Neuronal stem cell (in vitro differentiated cells): ENCODE measurements at regions not wholly inside any gene's neighbourhood (a gene's known extent, or its start where the extent isn't known, plus 50 kb on each side); places are given as distances from the start of the nearest gene placed in this dataset.

ENCODE experiments used
- DNase-seq: peaks from one replicate; pipeline ENCODE4 v3.0.0-alpha.2; 2013; ENCODE audit warnings: low spot score
- H2AFZ ChIP-seq: one replicate; pipeline ENCODE4 v1.6.1; 2013; ENCODE audit warnings: mild to moderate bottlenecking, low read length, inconsistent platforms
- H2AK5ac ChIP-seq: 2 replicates; pipeline ENCODE4 v1.6.1; 2013; ENCODE audit warnings: low read depth, mild to moderate bottlenecking, inconsistent platforms, low read length, moderate library complexity, mixed read lengths
- H2BK120ac ChIP-seq: 2 replicates; pipeline ENCODE4 v1.6.1; 2013; ENCODE audit warnings: low read depth, mild to moderate bottlenecking, inconsistent platforms, low read length, moderate library complexity, mixed read lengths
- H2BK12ac ChIP-seq: one replicate; pipeline ENCODE4 v1.6.1; 2013; ENCODE audit warnings: low read length, inconsistent platforms
- H2BK15ac ChIP-seq: 2 replicates; pipeline ENCODE4 v1.6.1; 2013; ENCODE audit warnings: mild to moderate bottlenecking, low read length, inconsistent platforms, mixed read lengths
- H2BK5ac ChIP-seq: one replicate; pipeline ENCODE4 v1.6.1; 2013; ENCODE audit warnings: inconsistent platforms, mild to moderate bottlenecking, low read length, moderate library complexity
- H3K14ac ChIP-seq: one replicate; pipeline ENCODE4 v1.6.1; 2013; ENCODE audit warnings: low read length, inconsistent platforms
- H3K18ac ChIP-seq: 2 replicates; pipeline ENCODE4 v1.6.1; 2013; ENCODE audit warnings: low read length, inconsistent platforms
- H3K23ac ChIP-seq: 2 replicates; pipeline ENCODE4 v1.6.1; 2013; ENCODE audit warnings: low read depth, mild to moderate bottlenecking, mixed read lengths, low read length, inconsistent platforms; ENCODE audit not compliant: poor library complexity
- H3K27ac ChIP-seq: replicated peaks from 3 replicates; pipeline ENCODE4 v1.5.1; 2013; ENCODE audit warnings: low read length, inconsistent platforms
- H3K27me3 ChIP-seq, 3 experiments: 2 replicates each; pipeline ENCODE4 v1.6.1; 2013; ENCODE audit warnings: low read length in 3 of 3, mild to moderate bottlenecking in 2 of 3, inconsistent platforms in 1 of 3, low read depth in 1 of 3, mixed read lengths in 1 of 3, moderate library complexity in 1 of 3; ENCODE audit not compliant: control insufficient read depth in 3 of 3, insufficient read depth in 3 of 3
- H3K36me3 ChIP-seq, 2 donors: replicated peaks in 1 of 2; 2 replicates each; pipeline ENCODE4 v1.6.1; 2013; ENCODE audit warnings: low read length in 2 of 2; ENCODE audit not compliant: control insufficient read depth in 2 of 2, insufficient read depth in 2 of 2
- H3K4ac ChIP-seq: 2 replicates; pipeline ENCODE4 v1.6.1; 2013; ENCODE audit warnings: inconsistent platforms, mild to moderate bottlenecking, low read length, moderate library complexity
- H3K4me1 ChIP-seq, 2 donors: 1 replicate in 1 of 2; 2 replicates in 1 of 2; pipeline ENCODE4 v1.6.1; 2013; ENCODE audit warnings: low read length in 2 of 2, low read depth in 1 of 2; ENCODE audit not compliant: control insufficient read depth in 2 of 2, insufficient read depth in 1 of 2
- H3K4me2 ChIP-seq: one replicate; pipeline ENCODE4 v1.6.1; 2013; ENCODE audit warnings: mild to moderate bottlenecking, low read length, inconsistent platforms; ENCODE audit not compliant: insufficient read depth, poor library complexity, severe bottlenecking
- H3K4me3 ChIP-seq, 2 donors: 2 replicates each; pipeline ENCODE4 v1.5.1; 2013; ENCODE audit warnings: low read length in 2 of 2, mild to moderate bottlenecking in 2 of 2, inconsistent platforms in 1 of 2, moderate library complexity in 1 of 2
- H3K79me1 ChIP-seq: one replicate; pipeline ENCODE4 v1.6.1; 2013; ENCODE audit warnings: low read depth, mild to moderate bottlenecking, inconsistent platforms, low read length, moderate library complexity
- H3K9ac ChIP-seq: one replicate; pipeline ENCODE4 v1.6.1; 2013; ENCODE audit warnings: mild to moderate bottlenecking, low read depth, low read length, inconsistent platforms; ENCODE audit not compliant: poor library complexity
- H3K9me3 ChIP-seq, 2 donors: replicated peaks in 1 of 2; 2 replicates each; pipeline versions ENCODE3 to v1.6.1; 2013; ENCODE audit warnings: low read length in 2 of 2, mild to moderate bottlenecking in 2 of 2, inconsistent platforms in 1 of 2, low read depth in 1 of 2, mixed read lengths in 1 of 2, moderate library complexity in 1 of 2; ENCODE audit not compliant: control insufficient read depth in 2 of 2, insufficient read depth in 1 of 2
- H4K8ac ChIP-seq: one replicate; pipeline ENCODE4 v1.6.1; 2013; ENCODE audit warnings: low read depth, mild to moderate bottlenecking, inconsistent platforms, low read length, moderate library complexity
- H4K91ac ChIP-seq: one replicate; pipeline ENCODE4 v1.6.1; 2013; ENCODE audit warnings: low read length, low read depth, mild to moderate bottlenecking, inconsistent platforms; ENCODE audit not compliant: poor library complexity
- WGBS, 2 donors: extraction: QIAGEN DNeasy Blood & Tissue Kit; methylation state at CpG; one replicate each; pipeline ENCODE4 v1.1.7; 2013; ENCODE audit warnings: missing lambda C conversion rate in 2 of 2, mixed read lengths in 1 of 2; ENCODE audit not compliant: insufficient read length in 2 of 2, insufficient replicate concordance in 1 of 2; ENCODE audit errors: extremely low coverage in 2 of 2; 5-methylcytosine and 5-hydroxymethylcytosine counted together

GRCh38 chr3:15998911-15999310, 175.6 kb upstream of the GALNT15 start:
- no peak for DNase-seq
- Histone ChIP-seq H3K4me1 (no peaks in the 10 kb centered on the region), H3K9ac (no peak overlapping the region), H2BK5ac (no peak overlapping the region), H4K8ac (no peak overlapping the region), H2BK120ac (no peak overlapping the region), H2AK5ac (no peak overlapping the region), H3K14ac (no peak overlapping the region), H3K79me1 (no peaks in the 10 kb centered on the region), H2AFZ (no peak overlapping the region), H3K9me3 (no peaks in the 10 kb centered on the region), H4K91ac (no peak overlapping the region), H3K23ac (no peak overlapping the region), H3K27me3 (no peaks in the 10 kb centered on the region), H3K4me3 (no peak overlapping the region), H2BK15ac (no peak overlapping the region), H3K18ac (no peak overlapping the region), H2BK12ac (no peak overlapping the region), H3K4ac (no peak overlapping the region), H3K36me3 (no peaks in the 10 kb centered on the region), H3K27ac (no peak overlapping the region), H3K4me2 (no peak overlapping the region)
- no CpG with 5 or more reads among the region's 3 CpGs for WGBS, 2 donors

- Histone ChIP-seq H4K8ac (no peak overlapping the region), H3K23ac (no peak overlapping the region), H2BK15ac (no peak overlapping the region), H3K18ac (no peak overlapping the region), H3K14ac (no peak overlapping the region), H3K4me1 (no peaks in the 10 kb centered on the region), H3K79me1 (no peaks in the 10 kb centered on the region), H3K9ac (no peak overlapping the region), H3K9me3 (peaks cover 0 to 3% of the 10 kb centered on the region in 2 donors), H3K4me3 (no peak overlapping the region), H4K91ac (no peak overlapping the region), H2AK5ac (no peak overlapping the region), H3K4ac (no peak overlapping the region), H2BK5ac (no peak overlapping the region), H2BK120ac (no peak overlapping the region), H3K27me3 (no peaks in the 10 kb centered on the region), H3K4me2 (no peak overlapping the region), H2BK12ac (no peak overlapping the region), H3K27ac (no peak overlapping the region), H3K36me3 (no peaks in the 10 kb centered on the region), H2AFZ (no peak overlapping the region)
- no peak for DNase-seq
- no CpG with 5 or more reads among the region's 3 CpGs for WGBS, 2 donors
These were observed 169.7 kb upstream of the GALNT15 start for GRCh38 chr3:16004812-16005211.

- WGBS, 2 donors, result no CpG with 5 or more reads among the region's 4 CpGs
- DNase-seq, result no peak
- no peaks in the 10 kb centered on the region for H3K36me3 ChIP-seq
- no peaks in the 10 kb centered on the region for H3K27me3 ChIP-seq
- no peak overlapping the region for H3K4ac ChIP-seq
- H2AK5ac ChIP-seq, result no peak overlapping the region
- no peak overlapping the region for H2BK120ac ChIP-seq
- H3K14ac ChIP-seq, result no peak overlapping the region
- H4K91ac ChIP-seq, result no peak overlapping the region
- H2BK12ac ChIP-seq, result no peak overlapping the region
- H3K4me1 ChIP-seq, result no peaks in the 10 kb centered on the region
- no peak overlapping the region for H2AFZ ChIP-seq
- no peak overlapping the region for H2BK5ac ChIP-seq
- no peak overlapping the region for H3K18ac ChIP-seq
- H3K4me2 ChIP-seq, result no peak overlapping the region
- peaks cover 0 to 3% of the 10 kb centered on the region in 2 donors for H3K9me3 ChIP-seq
- no peak overlapping the region for H3K23ac ChIP-seq
- H3K27ac ChIP-seq, result no peak overlapping the region
- no peaks in the 10 kb centered on the region for H3K79me1 ChIP-seq
- no peak overlapping the region for H2BK15ac ChIP-seq
- H4K8ac ChIP-seq, result no peak overlapping the region
- no peak overlapping the region for H3K4me3 ChIP-seq
- no peak overlapping the region for H3K9ac ChIP-seq
These were observed 163.1 kb upstream of the GALNT15 start for GRCh38 chr3:16011376-16011775.

GRCh38 chr3:16012086-16012485, 162.4 kb upstream of the GALNT15 start:
- H2BK120ac ChIP-seq, result no peak overlapping the region
- no peak overlapping the region for H2BK12ac ChIP-seq

More at GRCh38 chr3:16012086-16012485, 162.4 kb upstream of the GALNT15 start:
- H3K4me2 ChIP-seq, result no peak overlapping the region
- H3K18ac ChIP-seq, result no peak overlapping the region
- peaks cover 0 to 3% of the 10 kb centered on the region in 2 donors for H3K9me3 ChIP-seq
- H4K8ac ChIP-seq, result no peak overlapping the region
- no peak overlapping the region for H3K4me3 ChIP-seq
- no peak overlapping the region for H2AK5ac ChIP-seq
- no peak overlapping the region for H3K14ac ChIP-seq
- H3K27ac ChIP-seq, result no peak overlapping the region
- DNase-seq, result no peak
- H3K4ac ChIP-seq, result no peak overlapping the region
- H3K9ac ChIP-seq, result no peak overlapping the region
- no peaks in the 10 kb centered on the region for H3K36me3 ChIP-seq
- no peak overlapping the region for H2AFZ ChIP-seq
- H4K91ac ChIP-seq, result no peak overlapping the region
- H3K27me3 ChIP-seq, result no peaks in the 10 kb centered on the region
- H3K79me1 ChIP-seq, result no peaks in the 10 kb centered on the region
- H3K4me1 ChIP-seq, result peaks cover 0 to 2% of the 10 kb centered on the region in 2 donors
- H2BK5ac ChIP-seq, result no peak overlapping the region
- H2BK15ac ChIP-seq, result no peak overlapping the region
- no peak overlapping the region for H3K23ac ChIP-seq
